ENCODE measurements at regions not wholly inside any gene's neighbourhood (a gene's known extent, or its start where the extent isn't known, plus 50 kb on each side); places are given as distances from the start of the nearest gene placed in this dataset.

- DNase-seq: no peak
Observed at GRCh38 chr7:26101361-26102151, 50.4 kb upstream of the NFE2L3 start.

GRCh38 chr7:26102176-26102575 lies 49.8 kb upstream of the NFE2L3 start:
- DNase-seq: no peak

Data from amniotic stem cell (primary cell).